B cell (primary cell): ENCODE measurements at regions not wholly inside any gene's neighbourhood (a gene's known extent, or its start where the extent isn't known, plus 50 kb on each side); places are given as distances from the start of the nearest gene placed in this dataset.

Experiments used
- ATAC-seq: fragments of 200-7000 bp; cut with Tn5 transposase; one replicate; pipeline ENCODE4 v1.10.0; 2021; ENCODE audit warnings: low read depth, mild to moderate bottlenecking, moderate number of reproducible peaks, moderate library complexity
- CTCF ChIA-PET: fragments of 350-600 bp; sonication (Branson Sonifier 250); formaldehyde crosslinking; loops from one replicate; lab custom pipeline; 2021; ENCODE audit warnings: antibody characterized with exemption, inconsistent platforms; lab: Charles Lee
- POLR2A ChIA-PET: fragments of 350-600 bp; sonication (Branson Sonifier 250); formaldehyde crosslinking; loops from one replicate; lab custom pipeline; 2021; ENCODE audit warnings: antibody characterized with exemption; lab: Charles Lee
- DNase-seq: peaks from one replicate; pipeline ENCODE4 v3.0.0; 2013
- H2AFZ ChIP-seq: 2 replicates; pipeline ENCODE4 v1.6.1; 2012; ENCODE audit warnings: mild to moderate bottlenecking, low read depth, low read length; ENCODE audit not compliant: insufficient read depth, poor library complexity, severe bottlenecking
- H3K27ac ChIP-seq, 2 donors: 1 replicate in 1 of 2; 2 replicates in 1 of 2; pipeline ENCODE4 v1.5.1; 2012 to 2013; ENCODE audit warnings: low read length in 2 of 2, mild to moderate bottlenecking in 2 of 2, moderate library complexity in 1 of 2
- H3K27me3 ChIP-seq, 4 experiments: fragments of 200-600 bp in 1 of 4; sonication (generic) in 1 of 4; replicated peaks in 1 of 4; 1 replicate in 2 of 4; 2 replicates in 2 of 4; pipeline versions ENCODE4 v1.6.1 to v1.7.0; 2013 to 2016; ENCODE audit warnings: low read length in 3 of 4, mild to moderate bottlenecking in 2 of 4, mixed read lengths in 1 of 4, moderate library complexity in 1 of 4; ENCODE audit not compliant: insufficient read depth in 4 of 4, control insufficient read depth in 3 of 4; ENCODE audit errors: control extremely low read depth in 1 of 4
- H3K36me3 ChIP-seq, 2 experiments: replicated peaks in 1 of 2; 1 replicate in 1 of 2; 2 replicates in 1 of 2; pipeline versions ENCODE4 v1.6.1 to v1.7.1; 2013; ENCODE audit warnings: low read length in 1 of 2; ENCODE audit not compliant: insufficient read depth in 2 of 2, control insufficient read depth in 1 of 2; ENCODE audit errors: control extremely low read depth in 1 of 2, extremely low read depth in 1 of 2
- H3K4me1 ChIP-seq, 2 donors: fragments of 200-600 bp in 1 of 2; sonication (generic) in 1 of 2; 1 replicate in 1 of 2; 2 replicates in 1 of 2; pipeline versions ENCODE4 v1.5.1 to v1.6.1; 2013 to 2017; ENCODE audit warnings: low read length in 2 of 2; ENCODE audit not compliant: control insufficient read depth in 2 of 2, insufficient read depth in 2 of 2
- H3K4me2 ChIP-seq: replicated peaks from 2 replicates; pipeline ENCODE3; 2012; ENCODE audit warnings: mild to moderate bottlenecking, low read depth, low read length; ENCODE audit not compliant: poor library complexity, severe bottlenecking
- H3K4me3 ChIP-seq, 5 experiments: fragments of 200-600 bp in 1 of 5; sonication (generic) in 1 of 5; 1 replicate in 3 of 5; 2 replicates in 2 of 5; pipeline versions ENCODE4 v1.5.1 to v1.7.0; 2011 to 2016; ENCODE audit warnings: low read length in 4 of 5, mild to moderate bottlenecking in 4 of 5, low read depth in 2 of 5, control low read depth in 1 of 5, moderate library complexity in 1 of 5; ENCODE audit not compliant: insufficient read depth in 1 of 5; ENCODE audit errors: control extremely low read depth in 1 of 5, extremely low read depth in 1 of 5
- H3K79me2 ChIP-seq: fragments of 200-600 bp; sonication (generic); one replicate; pipeline ENCODE4 v1.6.0; 2016; ENCODE audit warnings: low read length; ENCODE audit not compliant: control insufficient read depth, insufficient read depth
- H3K9ac ChIP-seq: fragments of 200-600 bp; sonication (generic); 2 replicates; pipeline ENCODE4 v1.6.1; 2017; ENCODE audit warnings: mild to moderate bottlenecking, low read length, moderate library complexity
- H3K9me3 ChIP-seq, 3 donors: one replicate each; pipeline versions ENCODE4 v1.6.1 to v1.7.1; 2013; ENCODE audit warnings: low read length in 2 of 3; ENCODE audit not compliant: control insufficient read depth in 2 of 3, insufficient read depth in 1 of 3; ENCODE audit errors: control extremely low read depth in 1 of 3
- H4K20me1 ChIP-seq: 2 replicates; pipeline ENCODE4 v1.6.0; 2012; ENCODE audit warnings: mild to moderate bottlenecking, low read length; ENCODE audit not compliant: insufficient read depth, control insufficient read depth, poor library complexity, severe bottlenecking
- H3K27ac Mint-ChIP-seq: one replicate; pipeline ENCODE4 v1.8.0; 2021; ENCODE audit warnings: mixed read lengths
- H3K27me3 Mint-ChIP-seq: one replicate; pipeline ENCODE4 v1.8.0; 2021; ENCODE audit warnings: mixed read lengths
- H3K4me1 Mint-ChIP-seq: one replicate; pipeline ENCODE4 v1.8.0; 2021; ENCODE audit warnings: mixed read lengths
- H3K4me3 Mint-ChIP-seq: one replicate; pipeline ENCODE4 v1.8.0; 2021; ENCODE audit warnings: mixed read lengths
- H3K9me3 Mint-ChIP-seq: one replicate; pipeline ENCODE4 v1.8.0; 2022; ENCODE audit warnings: mixed read lengths; ENCODE audit not compliant: insufficient read depth
- CTCF ChIP-seq: fragments of 200-600 bp; IDR thresholded peaks from one replicate; pipeline ENCODE4 v1.8.0; 2022; ENCODE audit warnings: antibody characterized with exemption, mild to moderate bottlenecking
- EZH2 ChIP-seq: IDR thresholded peaks from 2 replicates; pipeline ENCODE4 v1.6.1; 2012; ENCODE audit warnings: borderline replicate concordance, low read depth, mild to moderate bottlenecking, moderate library complexity, low read length; ENCODE audit not compliant: insufficient read depth, poor library complexity, severe bottlenecking
- WGBS: methylation state at CpG from one replicate; pipeline ENCODE4 v1.1.5; 2013; ENCODE audit warnings: missing lambda C conversion rate; ENCODE audit not compliant: insufficient coverage; 5-methylcytosine and 5-hydroxymethylcytosine counted together
- intact Hi-C: fragments of 100-400 bp; cut with micrococcal nuclease; formaldehyde crosslinking; loops from one replicate; pipeline ENCODE4 v1.10.0; 2022

- no peaks in the 10 kb centered on the region for H3K27me3 ChIP-seq
- no peak overlapping the region for H3K9ac ChIP-seq
- H2AFZ ChIP-seq = no peak overlapping the region
- H3K4me1 ChIP-seq = peaks cover 3% of the 10 kb centered on the region in 2 donors
- Mint-ChIP-seq H3K27me3 (peaks cover 4% of the 10 kb centered on the region), H3K4me3 (no peak overlapping the region), H3K9me3 (no peaks in the 10 kb centered on the region), H3K4me1 (peaks cover 12% of the 10 kb centered on the region), H3K27ac (no peak overlapping the region)
- no peak for TF ChIP-seq CTCF
- TF ChIP-seq EZH2 = no peak
- intact Hi-C loops = no loop called here
- no peaks in the 10 kb centered on the region for H3K36me3 ChIP-seq
- no peak for ATAC-seq
- no peaks in the 10 kb centered on the region for H3K79me2 ChIP-seq
- ChIA-PET CTCF (no interaction called here), POLR2A (no interaction called here)
- H4K20me1 ChIP-seq = no peaks in the 10 kb centered on the region
- H3K27ac ChIP-seq = no peak overlapping the region
- H3K9me3 ChIP-seq = peaks cover 0 to 2% (median 0%) of the 10 kb centered on the region in 3 donors
- 100% methylated on average over 5 of the region's 8 CpGs for WGBS
- no peak overlapping the region for H3K4me3 ChIP-seq
- DNase-seq = no peak
- H3K4me2 ChIP-seq = no peak overlapping the region
Measured at GRCh38 chr6:6941201-6941600, 166.6 kb upstream of the RREB1 start.

DNA sequence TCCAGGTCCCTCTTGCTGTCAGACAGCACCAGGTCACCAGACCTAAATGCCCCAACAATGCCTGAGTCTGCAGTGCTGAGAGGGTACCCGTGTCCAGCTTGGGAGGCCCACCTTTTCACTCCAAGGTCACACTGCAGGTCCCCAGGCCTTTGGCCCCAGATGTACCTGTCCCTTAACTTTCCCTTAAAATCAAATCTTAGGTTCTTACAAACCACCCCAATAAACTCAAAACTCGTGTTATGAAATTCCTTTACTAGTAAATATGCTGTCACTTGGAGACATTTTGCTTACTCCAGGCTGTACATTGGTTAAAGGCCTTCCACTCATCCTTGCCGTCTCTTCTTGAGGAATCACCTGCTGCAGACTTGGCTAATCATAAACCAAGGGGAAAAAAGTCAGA, 165.7 kb upstream of the RREB1 start:
- H3K27me3 ChIP-seq = no peaks in the 10 kb centered on the region
- DNase-seq = no peak
- no peak overlapping the region for H2AFZ ChIP-seq
- ChIA-PET CTCF (no interaction called here), POLR2A (no interaction called here)
- Mint-ChIP-seq H3K27me3 (peaks cover 5% of the 10 kb centered on the region), H3K4me3 (no peak overlapping the region), H3K9me3 (no peaks in the 10 kb centered on the region), H3K4me1 (peaks cover 12% of the 10 kb centered on the region), H3K27ac (no peak overlapping the region)
- intact Hi-C loops = no loop called here
- H3K9ac ChIP-seq = no peak overlapping the region
- WGBS = 82% methylated on average over 1 of the region's 3 CpGs
- ATAC-seq = no peak
- peaks cover 3% of the 10 kb centered on the region in 2 donors for H3K4me1 ChIP-seq
- no peaks in the 10 kb centered on the region for H3K36me3 ChIP-seq
- no peak for TF ChIP-seq CTCF
- no peak for TF ChIP-seq EZH2
- no peak overlapping the region for H3K4me3 ChIP-seq
- H4K20me1 ChIP-seq = no peaks in the 10 kb centered on the region
- H3K27ac ChIP-seq = no peak overlapping the region
- H3K79me2 ChIP-seq = no peaks in the 10 kb centered on the region
- H3K4me2 ChIP-seq = no peak overlapping the region
- peaks cover 0 to 2% (median 0%) of the 10 kb centered on the region in 3 donors for H3K9me3 ChIP-seq
